ENCODE measurements at regions not wholly inside any gene's neighbourhood (a gene's known extent, or its start where the extent isn't known, plus 50 kb on each side); places are given as distances from the start of the nearest gene placed in this dataset.

DNA sequence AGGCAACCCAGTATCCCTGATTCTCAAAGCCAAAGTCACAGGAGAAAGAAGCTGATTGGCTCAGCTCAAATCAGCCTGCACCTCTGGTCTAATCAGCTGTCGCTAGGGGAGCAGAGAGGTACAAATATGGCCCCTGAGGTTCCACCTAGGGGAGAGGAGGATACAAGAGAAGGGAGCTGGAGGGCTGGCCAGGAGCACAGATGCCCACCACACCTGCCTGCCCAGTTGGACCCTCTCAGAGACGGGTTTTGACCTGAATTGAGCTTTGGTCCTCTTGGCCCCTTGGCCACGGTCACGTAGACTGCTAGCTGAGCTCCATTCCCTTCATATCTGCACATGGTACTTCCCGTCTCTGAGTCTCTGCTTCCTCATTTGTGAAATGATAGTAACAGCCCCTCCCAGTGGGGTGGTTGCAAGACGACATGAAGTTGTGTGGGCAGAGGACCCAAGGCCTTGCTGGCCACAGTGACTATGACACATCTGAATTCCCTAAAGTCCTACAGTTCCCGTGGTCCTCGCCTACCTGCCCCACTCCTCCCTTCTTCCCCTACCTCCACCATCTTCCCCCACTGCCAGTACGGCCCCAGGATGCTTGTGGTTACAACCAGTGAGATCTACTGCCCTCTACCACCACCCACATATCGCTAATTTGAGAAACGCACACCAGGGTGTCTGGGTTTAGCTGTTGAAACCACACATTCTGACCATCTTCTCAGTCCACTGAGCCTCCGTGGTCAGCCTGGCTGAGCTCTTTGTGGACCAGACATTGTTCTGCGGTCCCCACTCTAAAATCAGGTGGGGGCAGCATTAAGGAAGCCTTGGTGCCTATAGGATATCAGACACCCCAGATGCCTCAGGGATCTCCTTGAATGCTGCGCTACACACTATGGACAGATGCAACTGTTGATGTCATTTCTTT is 60.3 kb upstream of the NEK6 start:
- peak; percentile 91 for TF ChIP-seq POLR2A (IDR thresholded peaks at IDR 0.05; ENCODE audit: low read depth, low read length)
- peak; percentile 93 for TF ChIP-seq POLR2AphosphoS5 (IDR thresholded peaks at IDR 0.05; ENCODE audit: low read depth, low read length)
- 0 out of 2 replicates have a peak, but pooled peaks have one; percentile 23 for TF ChIP-seq TAF1 (IDR thresholded peaks at IDR 0.05; ENCODE audit: borderline replicate concordance, low read depth, low read length)

Measured in GM12892 (cell line).